NB4 (cell line): ENCODE measurements at regions not wholly inside any gene's neighbourhood (a gene's known extent, or its start where the extent isn't known, plus 50 kb on each side); places are given as distances from the start of the nearest gene placed in this dataset.

Source experiments
- POLR2A ChIP-seq: IDR thresholded peaks from 2 replicates; pipeline ENCODE4 v1.6.1; 2011; ENCODE audit warnings: mild to moderate bottlenecking; ENCODE audit not compliant: insufficient read length; ENCODE audit errors: extremely low read depth
- TF ChIP-seq, protein P1 (sequence below): IDR thresholded peaks from one replicate; pipeline ENCODE4 v1.5.1; 2012; ENCODE audit warnings: low read depth, low read length

DNA sequence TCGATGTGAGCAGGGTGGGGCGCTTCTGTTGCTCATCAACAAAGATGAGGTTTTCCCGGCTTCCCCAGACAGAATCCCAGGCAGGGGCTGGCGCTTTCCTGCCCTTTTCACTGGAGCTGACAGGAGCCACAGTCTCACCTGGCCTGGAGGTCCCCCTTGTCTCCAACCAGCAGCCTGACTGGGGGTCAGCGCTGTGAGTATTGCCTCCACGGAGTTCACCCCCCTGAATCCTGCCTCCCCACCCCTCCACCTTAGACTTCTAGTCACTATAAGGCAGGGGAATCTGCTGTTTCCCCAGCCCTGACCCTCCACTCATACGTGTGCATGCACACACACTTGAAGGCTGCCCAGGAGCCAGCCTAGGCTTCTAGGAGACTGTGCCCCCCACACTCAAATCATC lies 58.8 kb upstream of the LYVE1 start:
- TF ChIP-seq, protein P1, sequence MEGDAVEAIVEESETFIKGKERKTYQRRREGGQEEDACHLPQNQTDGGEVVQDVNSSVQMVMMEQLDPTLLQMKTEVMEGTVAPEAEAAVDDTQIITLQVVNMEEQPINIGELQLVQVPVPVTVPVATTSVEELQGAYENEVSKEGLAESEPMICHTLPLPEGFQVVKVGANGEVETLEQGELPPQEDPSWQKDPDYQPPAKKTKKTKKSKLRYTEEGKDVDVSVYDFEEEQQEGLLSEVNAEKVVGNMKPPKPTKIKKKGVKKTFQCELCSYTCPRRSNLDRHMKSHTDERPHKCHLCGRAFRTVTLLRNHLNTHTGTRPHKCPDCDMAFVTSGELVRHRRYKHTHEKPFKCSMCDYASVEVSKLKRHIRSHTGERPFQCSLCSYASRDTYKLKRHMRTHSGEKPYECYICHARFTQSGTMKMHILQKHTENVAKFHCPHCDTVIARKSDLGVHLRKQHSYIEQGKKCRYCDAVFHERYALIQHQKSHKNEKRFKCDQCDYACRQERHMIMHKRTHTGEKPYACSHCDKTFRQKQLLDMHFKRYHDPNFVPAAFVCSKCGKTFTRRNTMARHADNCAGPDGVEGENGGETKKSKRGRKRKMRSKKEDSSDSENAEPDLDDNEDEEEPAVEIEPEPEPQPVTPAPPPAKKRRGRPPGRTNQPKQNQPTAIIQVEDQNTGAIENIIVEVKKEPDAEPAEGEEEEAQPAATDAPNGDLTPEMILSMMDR, result no peak
- TF ChIP-seq POLR2A, result no peak
